ENCODE measurements at regions not wholly inside any gene's neighbourhood (a gene's known extent, or its start where the extent isn't known, plus 50 kb on each side); places are given as distances from the start of the nearest gene placed in this dataset.

- TF ChIP-seq ZNF274 (IDR thresholded peaks at IDR 0.05; ENCODE audit: low read depth, low read length) = no peak
- TF ChIP-seq, protein P1, sequence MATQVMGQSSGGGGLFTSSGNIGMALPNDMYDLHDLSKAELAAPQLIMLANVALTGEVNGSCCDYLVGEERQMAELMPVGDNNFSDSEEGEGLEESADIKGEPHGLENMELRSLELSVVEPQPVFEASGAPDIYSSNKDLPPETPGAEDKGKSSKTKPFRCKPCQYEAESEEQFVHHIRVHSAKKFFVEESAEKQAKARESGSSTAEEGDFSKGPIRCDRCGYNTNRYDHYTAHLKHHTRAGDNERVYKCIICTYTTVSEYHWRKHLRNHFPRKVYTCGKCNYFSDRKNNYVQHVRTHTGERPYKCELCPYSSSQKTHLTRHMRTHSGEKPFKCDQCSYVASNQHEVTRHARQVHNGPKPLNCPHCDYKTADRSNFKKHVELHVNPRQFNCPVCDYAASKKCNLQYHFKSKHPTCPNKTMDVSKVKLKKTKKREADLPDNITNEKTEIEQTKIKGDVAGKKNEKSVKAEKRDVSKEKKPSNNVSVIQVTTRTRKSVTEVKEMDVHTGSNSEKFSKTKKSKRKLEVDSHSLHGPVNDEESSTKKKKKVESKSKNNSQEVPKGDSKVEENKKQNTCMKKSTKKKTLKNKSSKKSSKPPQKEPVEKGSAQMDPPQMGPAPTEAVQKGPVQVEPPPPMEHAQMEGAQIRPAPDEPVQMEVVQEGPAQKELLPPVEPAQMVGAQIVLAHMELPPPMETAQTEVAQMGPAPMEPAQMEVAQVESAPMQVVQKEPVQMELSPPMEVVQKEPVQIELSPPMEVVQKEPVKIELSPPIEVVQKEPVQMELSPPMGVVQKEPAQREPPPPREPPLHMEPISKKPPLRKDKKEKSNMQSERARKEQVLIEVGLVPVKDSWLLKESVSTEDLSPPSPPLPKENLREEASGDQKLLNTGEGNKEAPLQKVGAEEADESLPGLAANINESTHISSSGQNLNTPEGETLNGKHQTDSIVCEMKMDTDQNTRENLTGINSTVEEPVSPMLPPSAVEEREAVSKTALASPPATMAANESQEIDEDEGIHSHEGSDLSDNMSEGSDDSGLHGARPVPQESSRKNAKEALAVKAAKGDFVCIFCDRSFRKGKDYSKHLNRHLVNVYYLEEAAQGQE (IDR thresholded peaks at IDR 0.05; ENCODE audit: low read depth) = no peak
- peaks cover 8% of the 10 kb centered on the region; the same call in 1 of the 2 replicates for H3K27me3 ChIP-seq (ENCODE audit: insufficient read depth, low read length)
- no peaks in the 10 kb centered on the region for H3K9me3 ChIP-seq (ENCODE audit: control insufficient read depth in 1 of 2, insufficient read depth in 1 of 2, low read depth in 1 of 2, low read length in 2 of 2)
- no peak for DNase-seq (ENCODE audit: low read depth, low spot score)
- H4K20me1 ChIP-seq (ENCODE audit: insufficient read depth) = no peaks in the 10 kb centered on the region
- no peaks in the 10 kb centered on the region for H3K4me1 ChIP-seq (ENCODE audit: control insufficient read depth in 1 of 2, insufficient read depth in 2 of 2, low read length in 2 of 2)
- H3K36me3 ChIP-seq (ENCODE audit: control insufficient read depth in 1 of 2, insufficient read depth in 2 of 2, low read length in 2 of 2) = no peaks in the 10 kb centered on the region
- H3K27ac ChIP-seq (ENCODE audit: low read depth, low read length) = no peak overlapping the region
- no peaks in the 10 kb centered on the region for H3K9me2 ChIP-seq (ENCODE audit: insufficient read depth)
- no TSS peak for BruUV-seq (replicated peaks)
- RAD21 ChIA-PET (ENCODE audit: low non-redundant PET in 1 of 2, low total read pairs in 2 of 2, uncharacterized antibody in 2 of 2, unreplicated experiment in 2 of 2) = no interaction called here
- no peak overlapping the region for H3K9ac ChIP-seq (ENCODE audit: low read length)
- no peak overlapping the region for H2AFZ ChIP-seq (ENCODE audit: low read depth, low read length, poor library complexity, severe bottlenecking)
- POLR2A ChIA-PET = no interaction called here
- CTCF ChIA-PET = no interaction called here
- H3K4me2 ChIP-seq (ENCODE audit: low read length) = no peak overlapping the region
- H3K4me3 ChIP-seq (replicated peaks in 1 of 2; ENCODE audit: low read depth in 1 of 2, low read length in 2 of 2) = no peak overlapping the region
- ATAC-seq = no peak
- no peaks in the 10 kb centered on the region for H3K79me2 ChIP-seq (ENCODE audit: insufficient read depth, low read length)
- intact Hi-C loops (cut with micrococcal nuclease) = no loop called here
Observed at GRCh38 chr2:16958266-16958665, 292.6 kb upstream of the CYRIA start.

- Histone ChIP-seq H3K4me2 (ENCODE audit: low read length) (no peak overlapping the region), H3K27ac (ENCODE audit: low read depth, low read length) (no peak overlapping the region), H3K9me3 (ENCODE audit: control insufficient read depth in 1 of 2, insufficient read depth in 1 of 2, low read depth in 1 of 2, low read length in 2 of 2) (no peaks in the 10 kb centered on the region), H3K36me3 (ENCODE audit: control insufficient read depth in 1 of 2, insufficient read depth in 2 of 2, low read length in 2 of 2) (no peaks in the 10 kb centered on the region), H3K79me2 (ENCODE audit: insufficient read depth, low read length) (no peaks in the 10 kb centered on the region), H3K4me3 (replicated peaks in 1 of 2; ENCODE audit: low read depth in 1 of 2, low read length in 2 of 2) (no peak overlapping the region), H2AFZ (ENCODE audit: low read depth, low read length, poor library complexity, severe bottlenecking) (no peak overlapping the region), H3K9ac (ENCODE audit: low read length) (no peak overlapping the region), H3K4me1 (ENCODE audit: control insufficient read depth in 1 of 2, insufficient read depth in 2 of 2, low read length in 2 of 2) (no peaks in the 10 kb centered on the region), H4K20me1 (ENCODE audit: insufficient read depth) (no peaks in the 10 kb centered on the region), H3K9me2 (ENCODE audit: insufficient read depth) (no peaks in the 10 kb centered on the region), H3K27me3 (ENCODE audit: insufficient read depth, low read length) (peaks cover 3% of the 10 kb centered on the region; the same call in 1 of the 2 replicates)
- intact Hi-C loops (cut with micrococcal nuclease) = no loop called here
- RAD21 ChIA-PET (ENCODE audit: low non-redundant PET in 1 of 2, low total read pairs in 2 of 2, uncharacterized antibody in 2 of 2, unreplicated experiment in 2 of 2) = no interaction called here
- POLR2A ChIA-PET = no interaction called here
- DNase-seq (ENCODE audit: low read depth, low spot score) = no peak
- no TSS peak for BruUV-seq (replicated peaks)
- TF ChIP-seq, protein P1 (IDR thresholded peaks at IDR 0.05; ENCODE audit: low read depth) = no peak
- TF ChIP-seq ATF3 (IDR thresholded peaks at IDR 0.05) = no peak
- no peak for TF ChIP-seq YY1 (IDR thresholded peaks at IDR 0.05; ENCODE audit: extremely low read depth, insufficient replicate concordance, low read depth, low read length)
- TF ChIP-seq CBX3 (IDR thresholded peaks at IDR 0.05; ENCODE audit: low read depth) = no peak
- no peak for TF ChIP-seq ELF1 (IDR thresholded peaks at IDR 0.05; ENCODE audit: borderline replicate concordance, low read depth)
- no peak for TF ChIP-seq EZH2phosphoT487 (IDR thresholded peaks at IDR 0.05; ENCODE audit: borderline replicate concordance)
- TF ChIP-seq SRF (IDR thresholded peaks at IDR 0.05; ENCODE audit: low read depth) = no peak
- TF ChIP-seq FOSL1 (IDR thresholded peaks at IDR 0.05; ENCODE audit: low read depth) = no peak
- CTCF ChIA-PET = no interaction called here
- ATAC-seq = no peak
Observed at GRCh38 chr2:16952805-16953204, 287.2 kb upstream of the CYRIA start.

Measured in HCT116 (cell line).